Pancreas (tissue), 10 donors: ENCODE measurements at regions not wholly inside any gene's neighbourhood (a gene's known extent, or its start where the extent isn't known, plus 50 kb on each side); places are given as distances from the start of the nearest gene placed in this dataset.

Source experiments
- ATAC-seq, 4 donors: fragments of 200-7000 bp; cut with Tn5 transposase; one replicate each; pipeline versions ENCODE4 v1.8.0 to v1.9.1; 2020; ENCODE audit warnings: mild to moderate bottlenecking in 4 of 4, moderate library complexity in 4 of 4
- DNase-seq, 6 donors: peaks; one replicate each; pipeline ENCODE4 v3.0.0-alpha.2; 2020
- FAIRE-seq: peaks from 2 replicates; lab custom pipeline; 2012; peaks lifted over from hg19 to GRCh38; lab: Jason Lieb, UNC
- H3K27ac ChIP-seq, 4 donors: fragments of 200-600 bp; sonication (generic); 1 replicate in 3 of 4; 2 replicates in 1 of 4; pipeline versions ENCODE4 v1.5.0 to v1.8.0; 2020
- H3K27me3 ChIP-seq, 4 donors: fragments of 200-600 bp; one replicate each; pipeline ENCODE4 v1.8.0; 2021
- H3K36me3 ChIP-seq, 3 donors: fragments of 200-600 bp; sonication (generic) in 1 of 3; one replicate each; pipeline versions ENCODE4 v1.5.0 to v1.8.0; 2020 to 2021
- H3K4me1 ChIP-seq, 3 donors: fragments of 200-600 bp; one replicate each; pipeline ENCODE4 v1.8.0; 2021
- H3K4me3 ChIP-seq, 4 donors: fragments of 200-600 bp; sonication (generic) in 2 of 4; one replicate each; pipeline versions ENCODE4 v1.5.0 to v1.8.0; 2020 to 2021
- H3K9me3 ChIP-seq, 4 donors: fragments of 200-600 bp; one replicate each; pipeline ENCODE4 v1.8.0; 2021
- CTCF ChIP-seq, 4 donors: fragments of 200-600 bp; sonication (generic) in 3 of 4; IDR thresholded peaks; one replicate each; pipeline versions ENCODE4 v1.5.0 to v1.8.0; 2021; ENCODE audit warnings: antibody characterized with exemption in 4 of 4
- WGBS, 2 donors: extraction: QIAGEN DNeasy Blood & Tissue Kit; methylation state at CpG; one replicate each; pipeline ENCODE4 v1.1.7; 2013; 5-methylcytosine and 5-hydroxymethylcytosine counted together
- intact Hi-C, 3 donors: fragments of 100-400 bp; cut with DNase I; formaldehyde crosslinking; loops; one replicate each; pipeline versions ENCODE4 v1.11.1 to v1.14.2; 2022
- donor health status: healthy with polysubstance abuse.
- donor health status: DM: no; HTN: no; CAD: no; lungs with moderate emphysema.
- donor health status: DM: no; HTN: no; CAD: no.
- donor health status: control.
- donor health status: control.
- donor health status: Bipolar disorder and iron deficiency.
- donor health status: DM: yes; HTN: yes; CAD: no.
- donor health status: DM: no; HTN: no; CAD: no.
- donor health status: DM: no; HTN: no; CAD: no.
- donor health status: DM: yes; HTN: yes; CAD: no.

GRCh38 chr20:11769825-11770224 lies 147.9 kb upstream of the BTBD3 start:
- TF ChIP-seq CTCF (IDR thresholded peaks at IDR 0.05) = no peak
- H3K27me3 ChIP-seq = no peaks in the 10 kb centered on the region
- 93 to 95% methylated on average over 3 of the region's 3 CpGs for WGBS, 2 donors
- H3K36me3 ChIP-seq = no peaks in the 10 kb centered on the region
- no peak for DNase-seq
- no peaks in the 10 kb centered on the region for H3K4me1 ChIP-seq
- ATAC-seq = no peak
- intact Hi-C loops = no loop called here
- no peak overlapping the region for H3K27ac ChIP-seq
- H3K9me3 ChIP-seq = no peaks in the 10 kb centered on the region
- FAIRE-seq = no peak
- H3K4me3 ChIP-seq = no peak overlapping the region

GRCh38 chr20:11772226-11772730 lies 145.4 kb upstream of the BTBD3 start:
- H3K4me3 ChIP-seq = no peak overlapping the region
- intact Hi-C loops = no loop called here
- H3K4me1 ChIP-seq = no peaks in the 10 kb centered on the region
- H3K27me3 ChIP-seq = no peaks in the 10 kb centered on the region
- DNase-seq (no peak), ATAC-seq (no peak), FAIRE-seq (no peak)
- H3K9me3 ChIP-seq = no peaks in the 10 kb centered on the region
- no peak overlapping the region for H3K27ac ChIP-seq
- 94 to 97% methylated on average over 2 of the region's 2 CpGs for WGBS, 2 donors
- no peaks in the 10 kb centered on the region for H3K36me3 ChIP-seq
- no peak for TF ChIP-seq CTCF (IDR thresholded peaks at IDR 0.05)

- FAIRE-seq = no peak
- DNase-seq = no peak
- H3K4me3 ChIP-seq = no peak overlapping the region
- H3K9me3 ChIP-seq = no peaks in the 10 kb centered on the region
- WGBS, 2 donors = 75 to 82% methylated on average over 2 of the region's 2 CpGs
- no peak for TF ChIP-seq CTCF (IDR thresholded peaks at IDR 0.05)
- no peak overlapping the region for H3K27ac ChIP-seq
- no peak for ATAC-seq
- H3K4me1 ChIP-seq = no peaks in the 10 kb centered on the region
- no peaks in the 10 kb centered on the region for H3K36me3 ChIP-seq
- no peaks in the 10 kb centered on the region for H3K27me3 ChIP-seq
- intact Hi-C loops = no loop called here
Measured at GRCh38 chr20:11776687-11777086, 141.0 kb upstream of the BTBD3 start.

- ATAC-seq = no peak
- Histone ChIP-seq H3K4me3 (no peak overlapping the region), H3K27ac (peak overlapping the region in 1 of 4 donors; percentile 13), H3K36me3 (no peaks in the 10 kb centered on the region), H3K4me1 (no peaks in the 10 kb centered on the region), H3K9me3 (no peaks in the 10 kb centered on the region), H3K27me3 (no peaks in the 10 kb centered on the region)
- TF ChIP-seq CTCF (IDR thresholded peaks at IDR 0.05) = no peak
- DNase-seq = no peak
- intact Hi-C loops = no loop called here
- FAIRE-seq = no peak
- WGBS, 2 donors = 62 to 63% methylated on average over 14 of the region's 14 CpGs
Measured at GRCh38 chr20:11777387-11778205, 140.1 kb upstream of the BTBD3 start.

- H3K36me3 ChIP-seq = no peaks in the 10 kb centered on the region
- TF ChIP-seq CTCF (IDR thresholded peaks at IDR 0.05) = no peak
- ATAC-seq (no peak), FAIRE-seq (no peak), DNase-seq (no peak)
- no peaks in the 10 kb centered on the region for H3K9me3 ChIP-seq
- WGBS, 2 donors = 36 to 43% methylated on average over 5 of the region's 5 CpGs
- intact Hi-C loops = no loop called here
- no peaks in the 10 kb centered on the region for H3K27me3 ChIP-seq
- H3K4me3 ChIP-seq = no peak overlapping the region
- peak overlapping the region in 1 of 4 donors; percentile 13 for H3K27ac ChIP-seq
- H3K4me1 ChIP-seq = no peaks in the 10 kb centered on the region
Measured at GRCh38 chr20:11778206-11778570, 139.5 kb upstream of the BTBD3 start.
